GM18505 (cell line): ENCODE measurements at regions not wholly inside any gene's neighbourhood (a gene's known extent, or its start where the extent isn't known, plus 50 kb on each side); places are given as distances from the start of the nearest gene placed in this dataset.
"Not testable (repeated sequence)": the region's sequence is repeated elsewhere in the genome, so short reads cannot be mapped to it uniquely, and the experiment has no call there.

Experiments
- ATAC-seq: cut with Tn5 transposase; IDR thresholded peaks from one replicate; pipeline ENCODE4 v1.9.1; 2021; ENCODE audit not compliant: unreplicated experiment
- POLR2A ChIP-seq: IDR thresholded peaks from 4 replicates; pipeline ENCODE4 v1.6.1; 2011; ENCODE audit warnings: borderline replicate concordance; ENCODE audit not compliant: insufficient read depth, insufficient read length; ENCODE audit errors: extremely low read depth

DNA sequence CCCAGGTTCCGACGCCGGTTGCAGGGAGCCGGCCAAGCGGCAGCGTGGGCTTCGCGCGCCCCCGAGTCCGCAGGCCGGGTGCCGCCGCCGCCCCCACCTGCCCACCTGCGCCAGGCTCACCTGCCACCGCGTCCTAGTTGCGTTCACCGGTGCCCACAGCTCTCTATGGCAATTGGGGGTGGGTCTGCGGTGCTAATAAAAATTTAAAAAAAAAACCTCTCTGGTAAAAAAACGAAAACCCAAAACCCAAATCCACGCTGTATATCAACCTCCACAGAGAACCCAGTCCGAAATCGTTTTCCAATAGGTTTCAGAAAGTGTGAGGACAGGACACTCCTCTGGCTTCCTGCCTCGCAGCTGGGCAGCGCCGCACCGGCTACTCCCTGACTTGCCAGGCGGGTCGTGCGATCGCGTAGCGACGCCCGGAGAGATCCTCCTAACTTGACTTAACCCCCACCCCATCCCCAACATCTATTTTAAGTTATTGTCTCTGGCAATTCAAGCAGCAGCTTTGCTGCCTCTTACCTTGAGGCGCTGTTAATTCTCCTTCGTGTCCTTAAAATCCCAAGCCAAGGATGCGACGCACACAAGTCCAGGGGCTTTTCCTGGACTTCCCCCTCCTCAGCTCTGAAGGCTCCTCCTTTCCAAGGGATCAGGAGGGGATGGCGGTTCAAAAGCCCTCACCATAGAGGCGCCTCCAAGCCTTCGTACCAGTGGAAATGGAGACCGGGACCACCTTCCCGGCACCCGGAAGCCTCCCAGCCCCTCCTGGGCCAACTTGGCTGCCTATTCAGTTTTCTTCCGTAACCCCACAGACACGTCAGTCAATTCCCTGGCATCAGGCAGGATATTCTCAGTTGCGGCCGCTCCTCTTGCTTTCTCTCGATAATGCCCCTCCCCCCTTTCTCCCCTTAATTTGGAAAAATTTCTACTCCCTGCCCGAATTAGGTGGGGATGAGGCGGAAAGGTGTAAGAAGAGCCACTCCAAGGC, 1639.4 kb upstream of the C9orf72 start:
- TF ChIP-seq POLR2A: no peak
- no peak for ATAC-seq

DNA sequence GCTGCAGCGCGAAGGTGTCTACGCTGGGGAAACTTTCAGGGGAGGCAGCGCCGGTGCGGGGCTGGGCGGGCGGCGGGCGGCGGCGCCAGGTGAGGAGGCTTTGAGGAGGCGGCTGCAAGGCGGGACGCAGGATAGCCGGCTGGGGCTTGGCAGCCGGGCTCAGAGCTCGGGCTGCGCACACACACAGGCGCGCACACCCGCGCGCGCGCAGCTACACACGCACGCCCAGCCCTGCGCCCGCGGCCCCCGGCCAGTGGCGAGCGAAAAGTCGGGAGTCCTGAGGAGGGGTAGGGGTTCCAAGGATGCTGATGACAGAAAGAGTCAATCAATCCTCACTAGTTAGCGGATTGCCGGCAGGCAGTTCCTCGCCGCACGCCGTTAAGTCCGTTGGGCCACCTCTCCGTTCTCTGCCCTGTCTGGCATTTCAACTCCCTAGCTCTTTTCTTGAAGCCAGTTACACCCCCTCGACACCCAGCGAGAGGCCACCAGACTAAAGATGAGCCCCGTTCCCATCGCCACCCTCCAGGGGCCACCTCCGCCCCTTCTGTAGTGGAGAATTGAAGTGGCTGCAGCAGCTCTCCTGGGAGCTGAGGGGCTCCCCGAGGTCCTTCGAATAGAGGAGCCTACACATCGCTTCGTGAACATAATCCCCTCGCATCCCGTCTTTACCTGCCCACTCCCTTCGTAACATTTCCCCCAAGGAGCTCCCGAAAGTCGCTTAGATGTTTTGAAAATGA, 1640.3 kb upstream of the C9orf72 start, which contains the start of gene LINGO2:
Gene LINGO2, minus strand, starts transcription at position 185 of the 737 bp plus-strand sequence.
- no peak for ATAC-seq
- no peak for TF ChIP-seq POLR2A

DNA sequence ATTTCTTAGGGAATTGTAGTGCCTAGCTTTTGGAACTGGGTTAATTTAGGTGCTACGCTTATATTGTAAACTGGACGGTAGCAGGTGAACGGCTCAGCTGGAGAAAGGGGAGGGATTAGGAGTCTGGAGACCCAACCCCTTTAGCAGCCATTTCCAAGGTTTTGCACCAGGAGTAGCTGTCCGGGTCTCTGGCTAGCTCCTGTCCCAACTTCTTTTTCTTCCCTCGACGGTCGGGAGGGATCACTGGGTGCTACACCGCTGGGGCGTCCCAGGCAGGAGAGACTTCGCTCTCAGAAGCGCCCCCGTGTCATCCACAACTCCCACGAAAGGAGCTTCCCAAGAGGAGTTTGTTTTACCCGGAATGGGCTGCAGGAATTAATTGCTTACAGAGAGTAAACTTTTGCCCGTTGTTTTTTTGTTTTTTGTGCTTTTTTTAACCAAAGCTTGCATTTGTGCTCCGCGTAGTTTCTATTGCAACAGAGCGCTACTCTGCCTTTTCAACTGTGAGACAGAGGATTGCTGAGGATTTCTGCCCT, 1640.9 kb upstream of the C9orf72 start:
- TF ChIP-seq POLR2A: no peak
- ATAC-seq: no peak

DNA sequence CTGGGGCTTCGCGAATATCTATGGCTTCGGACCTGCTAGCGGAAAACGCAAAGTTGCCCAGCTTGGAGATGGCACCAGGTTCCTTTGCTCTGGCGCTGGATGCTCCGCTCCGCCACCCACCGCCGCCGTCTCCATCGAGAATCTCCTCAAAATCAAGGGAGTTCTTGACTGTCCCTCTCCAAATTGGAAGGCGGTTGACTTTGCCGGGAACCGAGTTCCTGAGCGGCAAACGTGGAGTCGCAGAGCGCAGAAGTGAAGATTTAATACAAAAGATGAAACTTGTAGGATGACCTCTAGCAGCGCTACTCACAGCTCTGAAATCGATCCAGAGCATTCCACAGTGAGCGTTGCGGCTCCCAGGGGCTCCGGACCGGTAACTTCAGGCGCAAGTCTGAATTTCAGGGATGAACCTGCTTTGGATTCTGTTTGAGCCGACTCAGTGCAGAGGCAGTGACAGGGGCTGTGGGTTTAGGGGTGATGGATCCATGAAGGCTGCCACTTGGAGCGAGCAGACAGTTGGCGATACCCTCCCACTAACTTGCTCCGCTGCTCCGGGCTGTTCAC, 1641.5 kb upstream of the C9orf72 start:
- no peak for ATAC-seq
- no peak for TF ChIP-seq POLR2A

DNA sequence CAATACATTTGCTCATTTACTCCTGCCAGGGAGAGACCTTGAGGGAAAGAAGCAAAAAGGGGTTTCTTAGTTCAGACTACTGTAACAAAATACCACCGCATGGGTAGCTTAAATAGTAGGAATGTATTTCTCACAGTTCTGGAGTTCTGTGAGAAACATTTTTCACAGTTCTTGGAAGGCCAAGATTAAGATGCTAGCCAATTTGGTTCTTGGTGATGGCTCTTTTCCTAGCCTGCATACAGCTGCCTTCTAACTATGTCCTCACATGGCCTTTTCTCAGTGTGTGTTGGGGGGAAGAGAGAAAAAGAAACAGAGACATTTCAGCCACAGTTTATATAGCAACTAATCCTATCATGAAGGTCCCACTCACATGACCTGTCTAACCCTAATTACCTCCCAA, 1644.7 kb upstream of the C9orf72 start:
- no peak for TF ChIP-seq POLR2A
- ATAC-seq: no peak

DNA sequence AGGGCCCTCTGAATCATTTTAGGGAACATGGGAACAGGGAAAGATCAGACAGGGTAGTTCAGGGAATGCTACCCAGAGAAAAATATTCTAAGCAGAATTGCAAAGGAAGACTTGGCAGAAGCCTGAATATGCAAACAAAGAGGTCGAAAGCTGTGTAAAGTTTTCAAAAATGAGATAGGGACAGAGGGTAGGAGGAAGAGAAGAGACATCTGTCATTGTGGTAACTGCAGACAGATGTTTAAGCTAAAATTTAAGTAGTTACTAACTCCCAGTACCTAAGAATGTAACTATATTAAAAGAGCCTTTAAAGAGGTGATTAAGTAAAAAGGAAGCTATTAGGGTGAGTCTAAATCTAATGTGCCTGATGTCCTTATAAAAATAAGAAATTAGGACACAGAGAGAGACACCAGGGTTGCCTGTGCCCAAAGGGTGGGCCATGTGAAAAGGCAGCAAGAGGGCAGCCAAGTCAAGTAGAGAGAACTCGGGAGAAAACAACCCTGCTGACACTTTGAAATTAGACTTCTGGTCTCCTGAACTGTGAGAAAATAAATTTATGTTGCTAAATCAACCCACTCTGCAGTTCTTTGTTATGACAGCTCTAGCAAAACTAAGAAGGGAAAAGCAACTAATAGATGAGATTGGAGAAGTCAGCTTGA, 1647.4 kb upstream of the C9orf72 start:
- ATAC-seq: no peak
- no peak for TF ChIP-seq POLR2A

DNA sequence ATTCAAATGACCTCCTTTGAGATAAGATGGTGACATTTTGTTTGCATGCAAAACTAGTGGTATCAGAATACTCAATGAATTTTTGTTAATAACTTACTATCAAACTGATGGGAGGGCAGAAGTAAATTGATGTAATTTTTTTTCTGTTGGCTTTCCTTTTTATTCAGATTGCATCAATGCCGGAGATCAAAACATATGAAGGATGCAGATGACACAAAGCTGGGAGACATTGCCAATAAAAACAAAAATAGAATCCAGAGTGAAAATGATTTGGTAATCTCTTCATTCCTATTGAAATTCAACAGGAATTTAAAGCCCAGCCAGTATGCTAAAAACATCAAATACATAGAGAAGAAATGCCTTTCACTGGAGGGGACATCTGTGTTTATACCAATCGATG, 1655.3 kb upstream of the C9orf72 start:
- TF ChIP-seq POLR2A: no peak

DNA sequence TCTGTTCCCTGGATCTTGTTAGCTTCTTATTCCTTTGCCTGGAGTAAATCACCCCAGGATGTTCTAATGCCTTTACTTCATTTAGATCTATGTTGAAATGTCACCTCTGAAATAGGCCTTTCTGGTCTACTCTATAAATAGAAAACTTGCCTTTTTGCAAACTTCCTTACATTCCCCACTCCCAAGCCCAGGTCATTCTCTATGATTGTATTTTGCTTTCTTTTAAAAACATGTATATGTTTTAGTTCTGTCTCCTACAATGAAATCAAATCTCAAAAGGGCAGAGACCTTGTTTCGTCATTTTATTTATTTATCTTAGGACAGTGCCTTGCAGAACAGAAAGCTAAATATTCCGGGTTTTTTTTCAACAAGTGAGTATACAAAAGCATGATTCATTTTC, 1657.7 kb upstream of the C9orf72 start:
- TF ChIP-seq POLR2A: no peak

More for the DNA sequence above, 1655.3 kb upstream of the C9orf72 start:
- ATAC-seq: no peak

DNA sequence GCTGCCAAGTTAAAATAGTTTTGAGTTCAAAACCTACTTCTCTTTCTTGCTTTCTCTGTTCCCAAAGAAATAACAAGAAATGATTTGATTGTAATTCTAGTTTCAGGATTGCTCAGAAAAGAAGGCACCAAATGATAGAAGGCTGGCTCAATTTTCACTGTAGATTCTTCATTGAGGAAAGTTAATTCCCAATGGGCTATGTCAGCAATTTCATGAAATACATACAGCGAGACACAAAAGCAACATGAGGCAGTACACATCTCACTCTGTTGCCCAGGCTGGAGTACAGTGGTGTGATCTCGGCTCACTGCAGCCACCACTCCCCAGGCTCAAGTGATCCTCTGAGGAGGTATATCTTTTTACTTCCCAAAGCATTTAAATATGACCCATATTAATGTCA, 1659.9 kb upstream of the C9orf72 start:
- no peak for TF ChIP-seq POLR2A
- ATAC-seq: no peak

More for the DNA sequence above, 1657.7 kb upstream of the C9orf72 start:
- ATAC-seq: no peak

DNA sequence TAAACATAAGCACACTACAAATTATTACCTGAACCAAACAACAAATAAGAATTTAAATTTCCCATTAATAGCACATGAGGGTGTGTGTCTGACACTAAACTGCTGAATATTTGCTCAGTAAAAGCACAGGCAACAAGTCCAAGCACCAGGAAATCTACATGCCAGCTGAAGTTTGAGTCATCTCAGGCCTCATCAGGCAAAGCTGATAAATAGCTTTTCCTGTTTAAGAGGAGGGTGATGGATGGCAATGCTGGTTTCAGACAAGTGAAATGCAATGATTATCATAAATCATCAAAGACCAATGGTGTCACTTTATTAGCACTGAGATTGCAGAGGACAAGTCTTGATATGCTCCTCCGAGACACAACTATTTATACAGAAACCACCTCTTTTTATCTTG, 1668.0 kb upstream of the C9orf72 start:
- ATAC-seq: no peak
- no peak for TF ChIP-seq POLR2A

DNA sequence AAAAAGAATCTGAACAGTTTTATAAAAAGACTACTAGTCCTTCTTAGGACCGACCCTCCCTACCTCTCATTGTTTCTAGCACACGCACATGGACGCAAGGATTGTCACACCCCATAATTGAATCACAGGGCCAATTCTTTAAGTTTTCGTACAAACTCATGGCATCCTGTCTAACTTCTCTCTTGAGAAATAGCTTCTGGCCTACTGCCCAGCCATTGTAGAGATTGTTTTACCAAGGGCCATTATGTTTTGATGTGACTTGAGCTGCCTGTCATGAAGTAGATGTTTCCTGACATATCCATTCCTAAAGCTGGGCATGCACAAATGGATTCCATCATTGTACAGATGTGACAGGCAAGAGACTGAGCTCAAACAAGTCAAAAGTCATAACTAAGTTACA, 1672.1 kb upstream of the C9orf72 start:
- TF ChIP-seq POLR2A: no peak
- ATAC-seq: no peak

DNA sequence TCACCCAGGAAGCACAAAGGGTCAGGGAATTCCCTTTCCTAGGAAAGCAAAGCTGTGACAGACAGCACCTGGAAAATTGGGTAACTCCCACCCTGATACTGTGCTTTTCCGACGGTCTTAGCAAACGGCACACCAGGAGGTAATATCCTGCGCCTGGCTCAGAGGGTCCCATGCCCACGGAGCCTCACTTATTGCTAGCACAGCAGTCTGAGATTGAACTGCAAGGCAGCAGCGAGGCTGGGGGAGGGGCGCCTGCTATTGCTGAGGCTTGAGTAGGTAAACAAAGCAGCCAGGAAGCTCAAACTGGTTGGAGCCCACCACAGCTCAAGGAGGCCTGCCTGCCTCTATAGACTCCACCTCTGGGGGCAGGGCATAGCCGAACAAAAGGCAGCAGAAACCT, 1697.1 kb upstream of the C9orf72 start:
- ATAC-seq: not testable (repeated sequence)

DNA sequence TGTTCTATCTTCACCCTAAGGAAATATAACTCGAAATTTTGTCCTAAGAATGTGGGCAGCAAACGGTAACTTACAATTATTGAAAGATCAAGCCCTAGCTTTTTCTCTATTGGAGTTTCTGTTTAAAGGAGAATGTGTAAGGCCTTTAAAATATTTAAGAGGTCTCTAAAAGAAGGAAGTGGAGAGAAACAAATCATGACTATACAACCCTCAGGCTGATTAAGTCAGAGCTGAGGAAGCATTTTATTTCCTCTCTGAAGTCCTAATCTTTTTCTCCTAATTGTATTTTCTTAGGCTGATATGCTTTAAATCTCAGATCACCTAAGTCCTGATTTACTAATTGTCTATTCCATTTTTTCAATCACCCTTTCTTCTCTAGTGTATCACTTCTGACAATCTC, 1708.8 kb upstream of the C9orf72 start:
- no peak for ATAC-seq
- no peak for TF ChIP-seq POLR2A
